Caco-2 (cell line): ENCODE measurements at regions not wholly inside any gene's neighbourhood (a gene's known extent, or its start where the extent isn't known, plus 50 kb on each side); places are given as distances from the start of the nearest gene placed in this dataset.

Experiments used
- BruUV-seq: library from RNA; stranded (reverse); fragments of 400-500 nt; replicated peaks from 2 replicates; lab custom pipeline; 2021; lab: Mats Ljungman, UMichigan
- CTCF ChIA-PET: fragments of 300-600 bp; sonication (Branson Sonifier 250); formaldehyde crosslinking; loops from one replicate; lab custom pipeline; 2022; ENCODE audit warnings: antibody characterized with exemption; lab: Charles Lee
- POLR2A ChIA-PET: fragments of 300-600 bp; sonication (Branson Sonifier 250); formaldehyde crosslinking; loops from one replicate; lab custom pipeline; 2022; ENCODE audit warnings: antibody characterized with exemption; lab: Charles Lee
- DNase-seq, 2 experiments: peaks; one replicate each; pipeline versions ENCODE4 v3.0.0 to v3.0.0-alpha.2; 2020 to 2022
- H3K27me3 ChIP-seq: replicated peaks from 2 replicates; pipeline ENCODE4 v1.6.0; 2011; ENCODE audit warnings: low read length; ENCODE audit not compliant: control insufficient read depth, insufficient read depth
- H3K36me3 ChIP-seq: 2 replicates; pipeline ENCODE4 v1.5.1; 2011; ENCODE audit warnings: low read length; ENCODE audit not compliant: control insufficient read depth, insufficient read depth
- H3K4me1 ChIP-seq: fragments of 250-450 bp; sonication (Bioruptor Pico); 2 replicates; pipeline ENCODE4 v1.5.1; 2020; ENCODE audit warnings: mild to moderate bottlenecking
- H3K4me3 ChIP-seq: 2 replicates; pipeline ENCODE4 v1.5.1; 2011; ENCODE audit warnings: low read depth, mild to moderate bottlenecking, control low read depth, low read length
- H3K9me3 ChIP-seq: fragments of 250-450 bp; sonication (Bioruptor Pico); 2 replicates; pipeline ENCODE4 v1.5.1; 2020; ENCODE audit warnings: mild to moderate bottlenecking, moderate library complexity
- H3K27ac Mint-ChIP-seq: one replicate; pipeline ENCODE4 v1.8.0; 2022; ENCODE audit warnings: mixed read lengths; ENCODE audit not compliant: unreplicated experiment
- H3K27me3 Mint-ChIP-seq: one replicate; pipeline ENCODE4 v1.8.0; 2022; ENCODE audit warnings: mixed read lengths; ENCODE audit not compliant: insufficient read depth, unreplicated experiment
- H3K36me3 Mint-ChIP-seq: one replicate; pipeline ENCODE4 v1.8.0; 2022; ENCODE audit warnings: mild to moderate bottlenecking, mixed read lengths; ENCODE audit not compliant: insufficient read depth, unreplicated experiment
- H3K4me1 Mint-ChIP-seq: one replicate; pipeline ENCODE4 v1.8.0; 2022; ENCODE audit warnings: low read depth, mixed read lengths; ENCODE audit not compliant: unreplicated experiment
- H3K4me3 Mint-ChIP-seq: one replicate; pipeline ENCODE4 v1.8.0; 2022; ENCODE audit warnings: mild to moderate bottlenecking, moderate library complexity, mixed read lengths; ENCODE audit not compliant: unreplicated experiment
- H3K9me3 Mint-ChIP-seq: one replicate; pipeline ENCODE4 v1.8.0; 2022; ENCODE audit warnings: mixed read lengths; ENCODE audit not compliant: unreplicated experiment
- intact Hi-C: fragments of 100-400 bp; cut with micrococcal nuclease; formaldehyde crosslinking; loops from one replicate; pipeline ENCODE4 v1.10.0; 2022; ENCODE audit not compliant: unreplicated experiment
- TF ChIP-seq, protein P1 (sequence below), 2 experiments: fragments of 200-600 bp in 1 of 2; IDR thresholded peaks; 1 replicate in 1 of 2; 2 replicates in 1 of 2; pipeline versions ENCODE4 v1.5.1 to v1.8.0; 2011 to 2022; ENCODE audit warnings: antibody characterized with exemption in 1 of 2, control low read depth in 1 of 2, inconsistent platforms in 1 of 2, low read depth in 1 of 2, low read length in 1 of 2, mild to moderate bottlenecking in 1 of 2, moderate library complexity in 1 of 2; ENCODE audit not compliant: insufficient read depth in 1 of 2, severe bottlenecking in 1 of 2, unreplicated experiment in 1 of 2

DNA sequence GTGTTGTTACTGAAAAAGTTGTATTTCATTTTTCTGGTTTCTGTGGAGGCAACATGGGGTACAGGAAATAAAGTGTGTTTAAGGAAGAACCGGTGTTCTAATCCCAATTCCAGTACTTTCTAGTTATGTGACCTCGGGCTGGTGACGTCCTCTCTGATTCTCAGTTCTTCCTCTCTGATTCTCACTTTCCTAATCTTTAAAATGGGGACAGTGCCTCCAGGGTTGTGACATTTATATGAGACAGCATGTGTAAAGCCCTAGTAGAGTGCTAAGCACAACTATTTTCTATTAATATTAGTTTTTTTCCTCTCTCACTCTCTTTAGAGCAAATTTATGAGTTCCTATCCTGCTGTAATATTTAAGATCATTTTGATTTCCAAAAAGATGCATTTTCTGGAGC lies 50.9 kb upstream of the PTPDC1 start:
- DNase-seq = no peak
- Mint-ChIP-seq H3K4me3 (no peak overlapping the region), H3K36me3 (peaks cover 6% of the 10 kb centered on the region), H3K9me3 (no peaks in the 10 kb centered on the region), H3K27me3 (no peaks in the 10 kb centered on the region), H3K4me1 (no peaks in the 10 kb centered on the region), H3K27ac (no peak overlapping the region)
- Histone ChIP-seq H3K4me3 (no peak overlapping the region), H3K36me3 (no peaks in the 10 kb centered on the region), H3K4me1 (no peaks in the 10 kb centered on the region), H3K27me3 (no peaks in the 10 kb centered on the region), H3K9me3 (no peaks in the 10 kb centered on the region)
- CTCF ChIA-PET = no interaction called here
- POLR2A ChIA-PET = no interaction called here
- TF ChIP-seq, protein P1, sequence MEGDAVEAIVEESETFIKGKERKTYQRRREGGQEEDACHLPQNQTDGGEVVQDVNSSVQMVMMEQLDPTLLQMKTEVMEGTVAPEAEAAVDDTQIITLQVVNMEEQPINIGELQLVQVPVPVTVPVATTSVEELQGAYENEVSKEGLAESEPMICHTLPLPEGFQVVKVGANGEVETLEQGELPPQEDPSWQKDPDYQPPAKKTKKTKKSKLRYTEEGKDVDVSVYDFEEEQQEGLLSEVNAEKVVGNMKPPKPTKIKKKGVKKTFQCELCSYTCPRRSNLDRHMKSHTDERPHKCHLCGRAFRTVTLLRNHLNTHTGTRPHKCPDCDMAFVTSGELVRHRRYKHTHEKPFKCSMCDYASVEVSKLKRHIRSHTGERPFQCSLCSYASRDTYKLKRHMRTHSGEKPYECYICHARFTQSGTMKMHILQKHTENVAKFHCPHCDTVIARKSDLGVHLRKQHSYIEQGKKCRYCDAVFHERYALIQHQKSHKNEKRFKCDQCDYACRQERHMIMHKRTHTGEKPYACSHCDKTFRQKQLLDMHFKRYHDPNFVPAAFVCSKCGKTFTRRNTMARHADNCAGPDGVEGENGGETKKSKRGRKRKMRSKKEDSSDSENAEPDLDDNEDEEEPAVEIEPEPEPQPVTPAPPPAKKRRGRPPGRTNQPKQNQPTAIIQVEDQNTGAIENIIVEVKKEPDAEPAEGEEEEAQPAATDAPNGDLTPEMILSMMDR (IDR thresholded peaks at IDR 0.05; ENCODE audit: insufficient read depth in 1 of 2, low read depth in 1 of 2, low read length in 1 of 2, severe bottlenecking in 1 of 2, unreplicated experiment in 1 of 2) = no peak
- intact Hi-C loops = no loop called here
- BruUV-seq = TSS peak; percentile 3

DNA sequence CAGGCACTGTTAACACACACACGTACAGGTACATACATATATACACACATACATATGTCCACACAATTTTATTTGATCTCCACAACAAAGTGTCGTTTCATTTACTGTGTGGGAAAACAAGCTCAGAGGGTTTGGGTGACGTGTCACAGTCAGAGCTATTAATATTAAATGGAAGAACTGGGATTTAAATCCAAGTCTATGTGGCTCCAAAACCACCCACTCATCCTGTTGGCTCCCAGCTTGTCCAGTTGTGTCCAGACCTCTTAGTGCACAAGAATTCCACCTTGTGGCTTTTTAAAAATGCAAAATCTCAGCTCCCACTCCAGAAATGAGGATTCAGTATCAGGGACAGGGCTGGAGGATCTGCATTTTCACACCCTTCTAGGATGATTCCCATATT lies 52.3 kb upstream of the PTPDC1 start:
- Histone ChIP-seq H3K4me1 (no peaks in the 10 kb centered on the region), H3K27me3 (no peaks in the 10 kb centered on the region), H3K4me3 (no peak overlapping the region), H3K36me3 (no peaks in the 10 kb centered on the region), H3K9me3 (no peaks in the 10 kb centered on the region)
- no peak overlapping the region for H3K27ac Mint-ChIP-seq
- no peaks in the 10 kb centered on the region for H3K4me1 Mint-ChIP-seq
- CTCF ChIA-PET = no interaction called here
- H3K4me3 Mint-ChIP-seq = peak overlapping the region; percentile 98
- intact Hi-C loops = no loop called here
- POLR2A ChIA-PET = no interaction called here
- BruUV-seq = no TSS peak
- DNase-seq = no peak
- TF ChIP-seq, protein P1 (IDR thresholded peaks at IDR 0.05; ENCODE audit: insufficient read depth in 1 of 2, low read depth in 1 of 2, low read length in 1 of 2, severe bottlenecking in 1 of 2, unreplicated experiment in 1 of 2) = no peak
- H3K36me3 Mint-ChIP-seq = peaks cover 6% of the 10 kb centered on the region
- H3K27me3 Mint-ChIP-seq = no peaks in the 10 kb centered on the region
- no peaks in the 10 kb centered on the region for H3K9me3 Mint-ChIP-seq

DNA sequence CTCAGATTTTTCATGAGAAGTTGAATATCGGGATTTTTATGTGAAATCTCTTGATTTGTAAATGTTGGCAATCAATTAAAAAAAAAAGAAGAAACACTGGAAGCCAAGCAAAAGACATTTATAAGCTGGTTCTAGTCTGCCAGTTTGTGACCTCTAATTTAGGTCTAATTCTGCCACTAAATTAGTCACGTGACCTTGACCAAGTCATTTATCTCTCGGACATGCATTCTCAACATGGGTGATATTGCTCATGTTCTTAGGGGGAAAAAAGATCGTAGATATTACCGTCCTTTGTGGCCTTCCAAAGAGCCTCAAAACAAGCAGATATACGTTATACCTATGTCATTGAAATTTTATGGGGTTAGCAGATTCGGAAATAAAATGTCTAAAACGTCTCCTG lies 52.9 kb upstream of the PTPDC1 start:
- Mint-ChIP-seq H3K27ac (peak overlapping the region; percentile 95), H3K27me3 (no peaks in the 10 kb centered on the region), H3K36me3 (peaks cover 6% of the 10 kb centered on the region), H3K4me1 (no peaks in the 10 kb centered on the region), H3K4me3 (peak overlapping the region; percentile 98), H3K9me3 (no peaks in the 10 kb centered on the region)
- Histone ChIP-seq H3K36me3 (no peaks in the 10 kb centered on the region), H3K4me3 (peak overlapping the region; percentile 80), H3K4me1 (no peaks in the 10 kb centered on the region), H3K27me3 (no peaks in the 10 kb centered on the region), H3K9me3 (no peaks in the 10 kb centered on the region)
- DNase-seq = no peak
- intact Hi-C loops = no loop called here
- TSS peak; percentile 48 for BruUV-seq
- POLR2A ChIA-PET = no interaction called here
- TF ChIP-seq, protein P1 (IDR thresholded peaks at IDR 0.05; ENCODE audit: insufficient read depth in 1 of 2, low read depth in 1 of 2, low read length in 1 of 2, severe bottlenecking in 1 of 2, unreplicated experiment in 1 of 2) = no peak
- CTCF ChIA-PET = no interaction called here
